Astrocyte of the hippocampus (primary cell): ENCODE measurements at regions not wholly inside any gene's neighbourhood (a gene's known extent, or its start where the extent isn't known, plus 50 kb on each side); places are given as distances from the start of the nearest gene placed in this dataset.

ENCODE experiments used
- DNase-seq: peaks from one replicate; pipeline ENCODE4 v3.0.0; 2011; ENCODE audit warnings: low read depth, low spot score

DNA sequence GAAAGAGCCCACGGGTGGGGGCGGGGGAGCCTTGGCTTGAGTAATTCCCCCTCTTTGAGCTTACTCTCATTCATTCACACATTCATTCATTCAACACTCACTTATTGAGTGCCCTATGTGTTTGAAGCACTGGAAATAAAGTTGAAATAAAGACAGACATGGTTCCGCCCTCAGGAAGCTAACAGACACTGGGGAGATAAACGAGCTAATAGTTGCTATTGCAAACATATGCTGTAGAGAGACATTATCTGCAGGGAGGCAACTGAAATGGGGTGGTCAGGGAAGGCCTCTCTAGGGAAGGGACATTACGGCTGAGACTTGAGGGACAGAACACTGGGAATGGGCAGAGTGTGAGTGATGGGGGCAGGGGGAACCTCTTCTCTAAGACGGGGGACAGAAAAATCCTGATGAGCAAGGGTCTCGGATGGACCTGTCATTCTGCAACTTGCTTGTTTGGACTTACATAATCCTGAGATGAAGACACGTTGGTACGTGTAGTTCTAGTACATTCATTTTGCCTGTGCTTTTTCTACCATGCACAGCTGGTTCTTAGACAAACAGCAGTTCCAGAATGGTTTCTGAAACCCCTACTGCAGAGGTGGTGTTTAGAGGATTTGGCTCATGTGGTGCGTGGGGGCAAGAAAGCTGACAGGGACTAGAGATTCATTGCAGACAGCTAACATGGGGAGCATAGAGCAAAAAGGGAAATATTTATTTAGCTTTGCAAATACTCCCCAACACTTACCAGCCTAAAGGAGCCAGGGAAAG is 71.1 kb upstream of the BLCAP start:
- no peak for DNase-seq

- DNase-seq, result no peak
Measured at GRCh38 chr20:37598100-37598543, 70.4 kb upstream of the BLCAP start.

- DNase-seq, result no peak
Measured at GRCh38 chr20:37596890-37597536, 69.3 kb upstream of the BLCAP start.

DNA sequence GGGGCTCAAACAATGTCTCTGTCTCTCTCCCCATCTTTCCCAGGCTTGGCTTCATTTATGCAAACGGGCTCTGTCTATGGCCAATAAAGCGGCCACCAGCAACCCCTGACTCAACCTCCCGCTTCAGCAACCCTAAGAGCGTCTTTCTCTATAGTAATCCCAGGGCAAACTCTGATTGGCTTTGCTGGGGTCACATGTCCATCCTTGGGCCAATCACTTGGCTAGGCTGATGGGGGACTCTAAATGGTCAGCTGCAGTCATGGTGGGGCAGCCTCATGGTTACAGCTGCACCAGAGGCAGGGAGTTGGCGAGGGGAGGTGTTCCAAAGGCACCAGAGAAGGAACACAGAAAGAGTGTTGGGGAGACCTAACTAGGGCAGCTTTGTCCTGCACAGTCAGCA is 68.5 kb upstream of the BLCAP start:
- DNase-seq, result no peak

GRCh38 chr20:37593710-37594109 is 66.0 kb upstream of the BLCAP start:
- DNase-seq, result no peak

- DNase-seq, result no peak
Measured at GRCh38 chr20:37590938-37591490, 63.3 kb upstream of the BLCAP start.

DNA sequence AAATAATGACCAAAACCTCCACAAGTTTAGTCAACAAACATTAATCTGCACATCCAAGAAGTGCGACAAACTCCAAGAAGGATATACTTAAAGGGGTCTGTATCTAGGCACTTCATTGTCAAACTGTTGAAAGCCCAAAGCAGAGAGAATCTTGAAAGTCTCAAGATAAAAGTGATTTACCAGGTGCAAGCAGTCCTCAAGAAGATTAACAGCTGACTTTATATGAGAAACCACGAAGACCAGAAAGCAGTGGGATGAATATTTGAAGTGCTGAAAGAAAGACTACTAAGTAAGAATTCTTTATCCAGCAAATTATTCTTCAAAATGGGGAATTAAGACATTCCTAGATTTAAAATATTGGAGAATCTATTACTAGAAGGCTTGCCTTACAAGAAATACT is 58.4 kb upstream of the BLCAP start:
- no peak for DNase-seq

DNA sequence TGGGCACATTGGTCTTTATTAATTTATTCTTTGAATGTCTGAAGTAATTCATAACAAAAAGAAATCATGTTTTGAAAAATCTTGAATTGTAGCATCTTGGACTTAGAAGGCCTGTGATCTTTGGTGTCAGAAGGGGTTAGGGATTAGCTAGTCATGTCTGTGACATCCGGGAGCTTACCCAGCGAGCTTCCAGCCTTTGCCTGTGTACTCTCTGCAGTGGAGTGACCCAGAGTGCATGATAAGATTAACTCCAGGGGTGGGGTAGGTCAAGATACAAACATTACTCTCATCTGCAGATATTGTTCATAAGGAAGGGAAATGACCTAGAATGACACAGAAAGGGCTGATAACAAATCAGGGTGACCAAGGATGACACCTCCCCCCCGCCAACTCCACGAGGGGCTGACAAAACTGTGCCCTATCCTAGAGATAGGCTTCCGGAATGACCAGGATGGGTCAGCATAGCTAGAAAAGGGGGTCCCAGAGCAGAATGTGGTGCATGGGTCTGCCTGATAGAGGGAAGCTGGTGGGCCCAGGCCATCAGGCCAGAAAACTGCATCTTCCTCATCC is 56.6 kb upstream of the BLCAP start:
- no peak for DNase-seq

DNA sequence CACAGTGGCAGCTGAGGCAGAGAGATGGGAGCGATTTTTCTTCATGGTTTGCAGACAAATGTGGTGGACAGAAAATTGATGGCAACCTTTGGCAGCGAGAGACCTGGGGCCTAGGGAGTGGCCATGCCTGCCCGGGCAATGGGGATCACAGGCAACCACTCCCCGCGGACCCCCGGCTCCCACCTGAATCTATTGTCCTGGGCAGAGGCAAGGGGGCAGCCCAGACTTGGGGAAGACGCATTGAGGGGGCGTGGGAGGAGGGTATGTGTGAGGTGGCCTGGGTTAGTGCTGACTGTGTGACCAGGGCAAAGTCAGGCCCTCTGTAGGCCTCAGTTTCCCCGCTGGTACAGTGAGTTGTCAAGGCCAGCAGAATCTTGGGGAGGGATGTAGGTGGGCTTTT is 53.6 kb upstream of the BLCAP start:
- no peak for DNase-seq

GRCh38 chr20:37580069-37580468 is 52.4 kb upstream of the BLCAP start:
- no peak for DNase-seq

GRCh38 chr20:37579106-37579505 is 51.4 kb upstream of the BLCAP start:
- DNase-seq, result no peak

- DNase-seq, result no peak
Measured at GRCh38 chr20:37577981-37578380, 50.3 kb upstream of the BLCAP start.
